Neural cell (in vitro differentiated cells): ENCODE measurements at regions not wholly inside any gene's neighbourhood (a gene's known extent, or its start where the extent isn't known, plus 50 kb on each side); places are given as distances from the start of the nearest gene placed in this dataset.

ENCODE experiments used
- H2AFZ ChIP-seq: fragments of 200-600, 300-800 bp; sonication (generic), shearing (Covaris generic); 2 replicates; pipeline ENCODE4 v1.6.0; 2014; ENCODE audit warnings: low read depth, mild to moderate bottlenecking, antibody characterized with exemption, low read length, moderate library complexity
- H3F3A ChIP-seq: fragments of 200-600 bp; shearing (Covaris generic); 2 replicates; pipeline ENCODE4 v1.6.1; 2016; ENCODE audit warnings: mild to moderate bottlenecking, moderate library complexity, mixed read lengths, antibody characterized with exemption, low read length; ENCODE audit not compliant: insufficient read depth, poor library complexity, severe bottlenecking
- H3K27ac ChIP-seq: fragments of 200-600, 300-800 bp; sonication (generic), shearing (Covaris generic); 2 replicates; pipeline ENCODE4 v1.5.1; 2014; ENCODE audit warnings: mild to moderate bottlenecking, low read length, moderate library complexity
- H3K27me3 ChIP-seq: fragments of 300-800, 200-600 bp; sonication (generic), shearing (Covaris generic); 2 replicates; pipeline ENCODE4 v1.6.0; 2014; ENCODE audit warnings: mild to moderate bottlenecking, low read depth, low read length, moderate library complexity; ENCODE audit not compliant: insufficient read depth
- H3K36me3 ChIP-seq: fragments of 300-800, 200-600 bp; sonication (generic), shearing (Covaris generic); 2 replicates; pipeline ENCODE4 v1.5.1; 2014; ENCODE audit warnings: mild to moderate bottlenecking, antibody characterized with exemption, low read length, moderate library complexity; ENCODE audit not compliant: insufficient read depth
- H3K4me2 ChIP-seq: fragments of 300-800, 200-600 bp; sonication (generic), shearing (Covaris generic); 2 replicates; pipeline ENCODE4 v1.6.0; 2014; ENCODE audit warnings: mild to moderate bottlenecking, low read length
- H3K4me3 ChIP-seq: fragments of 300-800, 200-600 bp; sonication (generic), shearing (Covaris generic); 2 replicates; pipeline ENCODE4 v1.5.1; 2014; ENCODE audit warnings: mild to moderate bottlenecking, low read length, moderate library complexity
- H3K79me2 ChIP-seq: fragments of 200-600 bp; shearing (Covaris generic); replicated peaks from 2 replicates; pipeline ENCODE4 v1.6.0; 2014; ENCODE audit warnings: mild to moderate bottlenecking, low read length, moderate library complexity; ENCODE audit not compliant: insufficient read depth
- H3K9ac ChIP-seq: fragments of 300-800, 200-600 bp; sonication (generic), shearing (Covaris generic); 2 replicates; pipeline ENCODE4 v1.6.1; 2016; ENCODE audit warnings: mild to moderate bottlenecking, low read length, mixed read lengths
- H3K9me2 ChIP-seq: fragments of 200-600 bp; shearing (Covaris generic); 2 replicates; pipeline ENCODE4 v1.6.1; 2016; ENCODE audit warnings: mild to moderate bottlenecking, low read length, mixed read lengths; ENCODE audit not compliant: insufficient read depth
- H3K9me3 ChIP-seq: fragments of 200-600, 300-800 bp; sonication (generic), shearing (Covaris generic); 2 replicates; pipeline ENCODE4 v1.6.1; 2016; ENCODE audit warnings: mild to moderate bottlenecking, mixed run types, low read length, moderate library complexity, mixed read lengths
- H4K20me1 ChIP-seq: fragments of 200-600 bp; shearing (Covaris generic); 2 replicates; pipeline ENCODE4 v1.6.1; 2016; ENCODE audit warnings: mild to moderate bottlenecking, mixed run types; ENCODE audit not compliant: insufficient read depth
- EZH2 ChIP-seq: fragments of 200-600, 300-800 bp; shearing (Covaris generic), sonication (generic); IDR thresholded peaks from 2 replicates; pipeline ENCODE4 v1.6.1; 2014; ENCODE audit warnings: antibody characterized with exemption, low read length, borderline replicate concordance, mild to moderate bottlenecking; ENCODE audit not compliant: insufficient read depth, poor library complexity, severe bottlenecking
- MXI1 ChIP-seq: fragments of 450-650 bp; conservative IDR thresholded peaks from 2 replicates; pipeline ENCODE4 v1.6.1; 2014; ENCODE audit warnings: antibody characterized with exemption, mild to moderate bottlenecking; ENCODE audit not compliant: poor library complexity, severe bottlenecking
- POLR2AphosphoS5 ChIP-seq: IDR thresholded peaks from 2 replicates; pipeline ENCODE4 v1.6.1; 2012
- RAD21 ChIP-seq: fragments of 450-650 bp; conservative IDR thresholded peaks from 2 replicates; pipeline ENCODE4 v1.6.1; 2014; ENCODE audit warnings: antibody characterized with exemption, mild to moderate bottlenecking, moderate library complexity
- SMC3 ChIP-seq: fragments of 450-650 bp; conservative IDR thresholded peaks from 2 replicates; pipeline ENCODE4 v1.6.1; 2014; ENCODE audit warnings: antibody characterized with exemption, mild to moderate bottlenecking, moderate library complexity; ENCODE audit not compliant: poor library complexity
- TAF1 ChIP-seq: IDR thresholded peaks from 2 replicates; pipeline ENCODE4 v1.6.1; 2012; ENCODE audit warnings: low read depth
- TF ChIP-seq, protein P1 (sequence below): IDR thresholded peaks from 2 replicates; pipeline ENCODE4 v1.6.1; 2012; ENCODE audit warnings: borderline replicate concordance
- TF ChIP-seq, protein P2 (sequence below): fragments of 450-650 bp; IDR thresholded peaks from 2 replicates; pipeline ENCODE4 v1.5.1; 2014; ENCODE audit warnings: antibody characterized with exemption, mild to moderate bottlenecking, moderate library complexity; ENCODE audit not compliant: poor library complexity, severe bottlenecking

DNA sequence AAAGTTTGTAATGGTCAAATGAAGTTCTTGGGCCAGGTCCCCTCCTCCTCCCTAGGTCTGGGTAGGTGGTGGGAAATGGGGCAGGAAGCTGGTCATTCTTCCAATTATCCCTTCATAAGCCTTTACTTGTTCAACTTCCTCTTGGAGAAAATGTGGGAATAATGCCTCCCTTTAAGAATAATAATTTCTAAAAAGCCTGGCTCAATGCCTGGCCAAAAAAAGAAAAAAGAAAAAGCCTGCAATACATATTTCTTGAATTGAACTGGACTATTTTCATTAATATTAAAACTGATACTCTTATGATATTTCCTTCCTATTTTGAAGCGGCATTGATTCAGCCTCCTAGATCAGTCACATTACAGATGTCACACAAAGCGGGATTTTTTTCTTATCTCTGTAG lies 600.9 kb downstream of the CCDC171 start:
- Histone ChIP-seq H3F3A (no peaks in the 10 kb centered on the region), H3K4me2 (no peak overlapping the region), H2AFZ (no peak overlapping the region), H3K36me3 (no peaks in the 10 kb centered on the region), H3K4me3 (no peak overlapping the region), H4K20me1 (no peaks in the 10 kb centered on the region), H3K9ac (no peak overlapping the region), H3K9me2 (no peaks in the 10 kb centered on the region), H3K79me2 (no peaks in the 10 kb centered on the region), H3K9me3 (no peaks in the 10 kb centered on the region), H3K27ac (no peak overlapping the region), H3K27me3 (no peaks in the 10 kb centered on the region)
- TF ChIP-seq, protein P1, sequence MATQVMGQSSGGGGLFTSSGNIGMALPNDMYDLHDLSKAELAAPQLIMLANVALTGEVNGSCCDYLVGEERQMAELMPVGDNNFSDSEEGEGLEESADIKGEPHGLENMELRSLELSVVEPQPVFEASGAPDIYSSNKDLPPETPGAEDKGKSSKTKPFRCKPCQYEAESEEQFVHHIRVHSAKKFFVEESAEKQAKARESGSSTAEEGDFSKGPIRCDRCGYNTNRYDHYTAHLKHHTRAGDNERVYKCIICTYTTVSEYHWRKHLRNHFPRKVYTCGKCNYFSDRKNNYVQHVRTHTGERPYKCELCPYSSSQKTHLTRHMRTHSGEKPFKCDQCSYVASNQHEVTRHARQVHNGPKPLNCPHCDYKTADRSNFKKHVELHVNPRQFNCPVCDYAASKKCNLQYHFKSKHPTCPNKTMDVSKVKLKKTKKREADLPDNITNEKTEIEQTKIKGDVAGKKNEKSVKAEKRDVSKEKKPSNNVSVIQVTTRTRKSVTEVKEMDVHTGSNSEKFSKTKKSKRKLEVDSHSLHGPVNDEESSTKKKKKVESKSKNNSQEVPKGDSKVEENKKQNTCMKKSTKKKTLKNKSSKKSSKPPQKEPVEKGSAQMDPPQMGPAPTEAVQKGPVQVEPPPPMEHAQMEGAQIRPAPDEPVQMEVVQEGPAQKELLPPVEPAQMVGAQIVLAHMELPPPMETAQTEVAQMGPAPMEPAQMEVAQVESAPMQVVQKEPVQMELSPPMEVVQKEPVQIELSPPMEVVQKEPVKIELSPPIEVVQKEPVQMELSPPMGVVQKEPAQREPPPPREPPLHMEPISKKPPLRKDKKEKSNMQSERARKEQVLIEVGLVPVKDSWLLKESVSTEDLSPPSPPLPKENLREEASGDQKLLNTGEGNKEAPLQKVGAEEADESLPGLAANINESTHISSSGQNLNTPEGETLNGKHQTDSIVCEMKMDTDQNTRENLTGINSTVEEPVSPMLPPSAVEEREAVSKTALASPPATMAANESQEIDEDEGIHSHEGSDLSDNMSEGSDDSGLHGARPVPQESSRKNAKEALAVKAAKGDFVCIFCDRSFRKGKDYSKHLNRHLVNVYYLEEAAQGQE = no peak
- TF ChIP-seq EZH2 = no peak
- TF ChIP-seq, protein P2, sequence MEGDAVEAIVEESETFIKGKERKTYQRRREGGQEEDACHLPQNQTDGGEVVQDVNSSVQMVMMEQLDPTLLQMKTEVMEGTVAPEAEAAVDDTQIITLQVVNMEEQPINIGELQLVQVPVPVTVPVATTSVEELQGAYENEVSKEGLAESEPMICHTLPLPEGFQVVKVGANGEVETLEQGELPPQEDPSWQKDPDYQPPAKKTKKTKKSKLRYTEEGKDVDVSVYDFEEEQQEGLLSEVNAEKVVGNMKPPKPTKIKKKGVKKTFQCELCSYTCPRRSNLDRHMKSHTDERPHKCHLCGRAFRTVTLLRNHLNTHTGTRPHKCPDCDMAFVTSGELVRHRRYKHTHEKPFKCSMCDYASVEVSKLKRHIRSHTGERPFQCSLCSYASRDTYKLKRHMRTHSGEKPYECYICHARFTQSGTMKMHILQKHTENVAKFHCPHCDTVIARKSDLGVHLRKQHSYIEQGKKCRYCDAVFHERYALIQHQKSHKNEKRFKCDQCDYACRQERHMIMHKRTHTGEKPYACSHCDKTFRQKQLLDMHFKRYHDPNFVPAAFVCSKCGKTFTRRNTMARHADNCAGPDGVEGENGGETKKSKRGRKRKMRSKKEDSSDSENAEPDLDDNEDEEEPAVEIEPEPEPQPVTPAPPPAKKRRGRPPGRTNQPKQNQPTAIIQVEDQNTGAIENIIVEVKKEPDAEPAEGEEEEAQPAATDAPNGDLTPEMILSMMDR = no peak
- no peak for TF ChIP-seq MXI1
- TF ChIP-seq POLR2AphosphoS5 = no peak

GRCh38 chr9:16154521-16155078 lies 601.8 kb downstream of the CCDC171 start:
- no peaks in the 10 kb centered on the region for H3F3A ChIP-seq
- no peak overlapping the region for H2AFZ ChIP-seq
- H3K4me2 ChIP-seq = no peak overlapping the region
- no peak overlapping the region for H3K27ac ChIP-seq
- H3K79me2 ChIP-seq = no peaks in the 10 kb centered on the region
- no peaks in the 10 kb centered on the region for H3K9me2 ChIP-seq
- H3K9me3 ChIP-seq = no peaks in the 10 kb centered on the region
- H3K27me3 ChIP-seq = no peaks in the 10 kb centered on the region
- no peaks in the 10 kb centered on the region for H4K20me1 ChIP-seq
- no peak overlapping the region for H3K9ac ChIP-seq
- peak overlapping the region; percentile 41 for H3K4me3 ChIP-seq
- no peak for TF ChIP-seq POLR2AphosphoS5
- TF ChIP-seq SMC3 = peak; percentile 49
- TF ChIP-seq, protein P2 = peak; percentile 56
- no peak for TF ChIP-seq EZH2
- TF ChIP-seq RAD21 = peak; percentile 53
- TF ChIP-seq TAF1 = no peak
- H3K36me3 ChIP-seq = no peaks in the 10 kb centered on the region
